H1 (cell line): ENCODE measurements at regions not wholly inside any gene's neighbourhood (a gene's known extent, or its start where the extent isn't known, plus 50 kb on each side); places are given as distances from the start of the nearest gene placed in this dataset.

Experiments used
- ATF3 ChIP-seq: IDR thresholded peaks from 2 replicates; pipeline ENCODE4 v1.6.1; 2011; ENCODE audit warnings: low read depth, mild to moderate bottlenecking, low read length; ENCODE audit not compliant: insufficient read depth
- BACH1 ChIP-seq: IDR thresholded peaks from 2 replicates; pipeline ENCODE4 v1.6.1; 2012; ENCODE audit warnings: low read length, improper control_type of control experiment
- CHD2 ChIP-seq: IDR thresholded peaks from 2 replicates; pipeline ENCODE4 v1.6.1; 2012; ENCODE audit warnings: low read length, improper control_type of control experiment
- CTCF ChIP-seq, 3 experiments: IDR thresholded peaks; 1 replicate in 2 of 3; 2 replicates in 1 of 3; pipeline versions ENCODE4 v1.5.1 to v1.6.1; 2011; ENCODE audit warnings: low read length in 3 of 3, mild to moderate bottlenecking in 3 of 3, inconsistent platforms in 2 of 3, low read depth in 1 of 3, moderate library complexity in 1 of 3; ENCODE audit not compliant: insufficient read depth in 1 of 3; ENCODE audit errors: control extremely low read depth in 1 of 3
- HDAC2 ChIP-seq, 2 experiments: fragments of 300-600 bp in 1 of 2; sonication (generic) in 1 of 2; IDR thresholded peaks; 2 replicates each; pipeline ENCODE4 v1.6.1; 2011 to 2012; ENCODE audit warnings: low read depth in 2 of 2, low read length in 2 of 2, mild to moderate bottlenecking in 2 of 2, moderate library complexity in 2 of 2, borderline replicate concordance in 1 of 2, inconsistent platforms in 1 of 2
- KDM1A ChIP-seq: fragments of 200-600, 300-600 bp; sonication (generic); IDR thresholded peaks from 2 replicates; pipeline ENCODE4 v1.7.1; 2016; ENCODE audit warnings: mild to moderate bottlenecking, low read length, borderline replicate concordance
- MAFK ChIP-seq: IDR thresholded peaks from 2 replicates; pipeline ENCODE4 v1.6.1; 2012; ENCODE audit warnings: low read depth, mild to moderate bottlenecking, improper control_type of control experiment, low read length
- RAD21 ChIP-seq, 2 experiments: IDR thresholded peaks in 1 of 2; conservative IDR thresholded peaks in 1 of 2; 2 replicates each; pipeline ENCODE4 v1.6.1; 2011; ENCODE audit warnings: low read depth in 2 of 2, low read length in 2 of 2, improper control_type of control experiment in 1 of 2, inconsistent platforms in 1 of 2, mild to moderate bottlenecking in 1 of 2, moderate library complexity in 1 of 2
- TAF1 ChIP-seq: IDR thresholded peaks from 2 replicates; pipeline ENCODE4 v1.6.1; 2011; ENCODE audit warnings: mild to moderate bottlenecking, low read depth, low read length
- YY1 ChIP-seq: IDR thresholded peaks from 2 replicates; pipeline ENCODE4 v1.6.1; 2011; ENCODE audit warnings: low read depth, mild to moderate bottlenecking, low read length

GRCh38 chr14:76581592-76581991 is 179.7 kb upstream of the VASH1 start:
- TF ChIP-seq CTCF (IDR thresholded peaks at IDR 0.05; ENCODE audit: control extremely low read depth in 1 of 3, insufficient read depth in 1 of 3, low read depth in 1 of 3, low read length in 3 of 3) (no peak), HDAC2 (IDR thresholded peaks at IDR 0.05; ENCODE audit: borderline replicate concordance in 1 of 2, low read depth in 2 of 2, low read length in 2 of 2) (no peak), KDM1A (no peak), TAF1 (no peak), YY1 (no peak), CHD2 (no peak), BACH1 (no peak), RAD21 (IDR thresholded peaks at IDR 0.05 in 1 of 2, conservative IDR thresholded peaks at IDR 0.05 in 1 of 2; ENCODE audit: low read depth in 2 of 2, low read length in 2 of 2) (no peak), ATF3 (no peak), MAFK (no peak)
